ENCODE measurements at regions not wholly inside any gene's neighbourhood (a gene's known extent, or its start where the extent isn't known, plus 50 kb on each side); places are given as distances from the start of the nearest gene placed in this dataset.
"Not testable (repeated sequence)": the region's sequence is repeated elsewhere in the genome, so short reads cannot be mapped to it uniquely, and the experiment has no call there.

GRCh38 chr3:177905173-177906125, 630.8 kb upstream of the KCNMB2 start:
- no TSS peak for BruUV-seq (replicated peaks)
- Histone ChIP-seq H3K27me3 (replicated peaks; ENCODE audit: insufficient read depth, low read depth, low read length, poor library complexity) (no peaks in the 10 kb centered on the region), H3K4me1 (ENCODE audit: insufficient read depth, low read length, poor library complexity, severe bottlenecking) (no peaks in the 10 kb centered on the region), H3K27ac (ENCODE audit: low read depth, low read length, poor library complexity, severe bottlenecking) (no peak overlapping the region), H3K9me3 (ENCODE audit: low read depth, low read length, poor library complexity, severe bottlenecking) (no peaks in the 10 kb centered on the region), H3K4me3 (ENCODE audit: low read depth, low read length, poor library complexity, severe bottlenecking) (no peak overlapping the region), H3K36me3 (ENCODE audit: insufficient read depth, low read length, poor library complexity, severe bottlenecking) (no peaks in the 10 kb centered on the region)
- POLR2A ChIA-PET (ENCODE audit: low non-redundant PET): no interaction called here
- TF ChIP-seq EZH2 (IDR thresholded peaks at IDR 0.05; ENCODE audit: borderline replicate concordance, low read depth, low read length, poor library complexity, severe bottlenecking): no peak
- TF ChIP-seq CTCF (conservative IDR thresholded peaks at IDR 0.05; ENCODE audit: low read depth, low read length): no peak
- intact Hi-C loops (cut with micrococcal nuclease; ENCODE audit: unreplicated experiment): no loop called here
- CTCF ChIA-PET: no interaction called here
- DNase-seq (ENCODE audit: low spot score): no peak

GRCh38 chr3:177906126-177906511, 630.1 kb upstream of the KCNMB2 start:
- intact Hi-C loops (cut with micrococcal nuclease; ENCODE audit: unreplicated experiment): no loop called here
- Histone ChIP-seq H3K4me3 (ENCODE audit: low read depth, low read length, poor library complexity, severe bottlenecking) (no peak overlapping the region), H3K4me1 (ENCODE audit: insufficient read depth, low read length, poor library complexity, severe bottlenecking) (no peaks in the 10 kb centered on the region), H3K36me3 (ENCODE audit: insufficient read depth, low read length, poor library complexity, severe bottlenecking) (no peaks in the 10 kb centered on the region), H3K27ac (ENCODE audit: low read depth, low read length, poor library complexity, severe bottlenecking) (no peak overlapping the region), H3K27me3 (replicated peaks; ENCODE audit: insufficient read depth, low read depth, low read length, poor library complexity) (no peaks in the 10 kb centered on the region), H3K9me3 (ENCODE audit: low read depth, low read length, poor library complexity, severe bottlenecking) (no peaks in the 10 kb centered on the region)
- no TSS peak for BruUV-seq (replicated peaks)
- ChIA-PET POLR2A (ENCODE audit: low non-redundant PET) (no interaction called here), CTCF (no interaction called here)
- DNase-seq (ENCODE audit: low spot score): no peak
- TF ChIP-seq EZH2 (IDR thresholded peaks at IDR 0.05; ENCODE audit: borderline replicate concordance, low read depth, low read length, poor library complexity, severe bottlenecking): no peak
- TF ChIP-seq CTCF (conservative IDR thresholded peaks at IDR 0.05; ENCODE audit: low read depth, low read length): no peak

- Histone ChIP-seq H3K4me1 (ENCODE audit: insufficient read depth, low read length, poor library complexity, severe bottlenecking) (no peaks in the 10 kb centered on the region), H3K27ac (ENCODE audit: low read depth, low read length, poor library complexity, severe bottlenecking) (no peak overlapping the region), H3K27me3 (replicated peaks; ENCODE audit: insufficient read depth, low read depth, low read length, poor library complexity) (no peaks in the 10 kb centered on the region), H3K9me3 (ENCODE audit: low read depth, low read length, poor library complexity, severe bottlenecking) (no peaks in the 10 kb centered on the region), H3K36me3 (ENCODE audit: insufficient read depth, low read length, poor library complexity, severe bottlenecking) (no peaks in the 10 kb centered on the region), H3K4me3 (ENCODE audit: low read depth, low read length, poor library complexity, severe bottlenecking) (no peak overlapping the region)
- intact Hi-C loops (cut with micrococcal nuclease; ENCODE audit: unreplicated experiment): no loop called here
- DNase-seq (ENCODE audit: low spot score): no peak
- no TSS peak for BruUV-seq (replicated peaks)
- POLR2A ChIA-PET (ENCODE audit: low non-redundant PET): no interaction called here
- no peak for TF ChIP-seq CTCF (conservative IDR thresholded peaks at IDR 0.05; ENCODE audit: low read depth, low read length)
- no peak for TF ChIP-seq EZH2 (IDR thresholded peaks at IDR 0.05; ENCODE audit: borderline replicate concordance, low read depth, low read length, poor library complexity, severe bottlenecking)
- CTCF ChIA-PET: no interaction called here
Observed at GRCh38 chr3:177906578-177907229, 629.5 kb upstream of the KCNMB2 start.

GRCh38 chr3:177909530-177909929, 626.7 kb upstream of the KCNMB2 start:
- H3K9me3 ChIP-seq (ENCODE audit: low read depth, low read length, poor library complexity, severe bottlenecking); H3K4me1 ChIP-seq (ENCODE audit: insufficient read depth, low read length, poor library complexity, severe bottlenecking); DNase-seq (ENCODE audit: low spot score); intact Hi-C loops (cut with micrococcal nuclease; ENCODE audit: unreplicated experiment); H3K36me3 ChIP-seq (ENCODE audit: insufficient read depth, low read length, poor library complexity, severe bottlenecking); H3K27ac ChIP-seq (ENCODE audit: low read depth, low read length, poor library complexity, severe bottlenecking); H3K4me3 ChIP-seq (ENCODE audit: low read depth, low read length, poor library complexity, severe bottlenecking); BruUV-seq (replicated peaks); H3K27me3 ChIP-seq (replicated peaks; ENCODE audit: insufficient read depth, low read depth, low read length, poor library complexity); POLR2A ChIA-PET (ENCODE audit: low non-redundant PET); CTCF ChIA-PET: not testable (repeated sequence)

All from A673 (cell line).